GM19193 (cell line): ENCODE measurements at regions not wholly inside any gene's neighbourhood (a gene's known extent, or its start where the extent isn't known, plus 50 kb on each side); places are given as distances from the start of the nearest gene placed in this dataset.

ENCODE experiments used
- POLR2A ChIP-seq: IDR thresholded peaks from 4 replicates; pipeline ENCODE4 v1.6.1; 2011; ENCODE audit not compliant: insufficient read depth, insufficient read length; ENCODE audit errors: extremely low read depth

DNA sequence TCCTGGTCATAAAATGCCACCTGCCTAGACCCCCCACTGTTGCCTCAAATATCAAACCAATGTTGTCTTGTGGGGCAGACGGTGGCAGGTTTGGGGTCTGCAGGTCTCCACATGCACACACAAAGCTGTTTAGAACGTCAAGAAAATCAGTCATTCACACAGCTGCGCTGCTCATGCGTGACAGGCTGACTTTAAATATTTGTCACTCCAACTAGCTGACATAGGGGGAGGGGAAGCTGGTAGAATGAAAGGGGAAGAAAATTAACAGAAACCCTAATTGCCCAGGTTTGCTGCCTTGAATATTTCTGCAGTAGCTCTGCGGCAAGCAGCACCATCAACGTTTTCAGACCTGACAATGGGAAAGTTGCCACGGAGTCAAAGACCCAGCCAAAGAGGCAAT is 201.8 kb downstream of the ABHD5 start:
- TF ChIP-seq POLR2A, result no peak

GRCh38 chr3:43893727-43894126 is 203.0 kb downstream of the ABHD5 start:
- no peak for TF ChIP-seq POLR2A

DNA sequence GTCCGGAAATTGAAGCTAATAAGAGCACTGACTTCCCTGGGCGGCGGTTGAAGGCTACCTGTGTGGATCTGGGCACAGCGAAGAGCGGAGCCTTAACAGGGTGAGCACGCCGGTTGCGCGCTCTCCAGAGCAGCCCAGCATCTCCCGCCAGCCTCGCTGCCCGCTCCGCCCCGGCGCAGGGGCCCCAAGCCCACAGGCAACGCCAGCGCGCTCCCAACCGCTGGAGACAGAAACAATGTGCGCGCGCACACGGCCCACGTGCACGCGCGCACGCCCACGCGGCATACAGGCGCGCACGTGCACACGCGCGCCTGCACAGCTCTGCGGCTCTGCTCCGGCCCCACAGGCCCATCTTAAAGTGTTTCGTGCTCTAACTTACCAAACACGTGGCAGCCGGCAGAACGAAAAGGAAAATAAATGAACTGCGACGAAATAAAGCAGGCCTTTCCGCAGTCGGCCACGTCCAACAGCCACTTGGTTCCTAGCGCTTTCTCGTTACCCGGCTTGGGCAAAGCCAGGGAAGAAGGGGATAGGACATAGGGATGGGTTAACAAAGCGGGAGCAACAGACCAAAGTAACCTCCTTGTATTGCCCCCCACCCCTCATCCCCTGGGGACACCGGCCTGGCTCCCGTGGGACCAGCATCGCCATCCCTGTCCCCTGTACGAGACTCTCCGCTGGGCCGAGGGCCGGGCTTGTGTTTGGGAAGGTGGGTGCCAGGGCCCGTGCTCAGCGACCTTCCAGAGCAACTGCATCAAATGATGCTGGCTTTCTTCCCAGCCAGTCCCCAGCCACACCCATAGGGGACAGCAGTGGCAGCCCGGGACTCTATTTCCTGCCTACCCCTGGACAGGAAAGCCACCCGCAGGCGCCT is 203.7 kb downstream of the ABHD5 start:
- no peak for TF ChIP-seq POLR2A

- TF ChIP-seq POLR2A, result no peak
Measured at GRCh38 chr3:43895573-43895972, 204.8 kb downstream of the ABHD5 start.

DNA sequence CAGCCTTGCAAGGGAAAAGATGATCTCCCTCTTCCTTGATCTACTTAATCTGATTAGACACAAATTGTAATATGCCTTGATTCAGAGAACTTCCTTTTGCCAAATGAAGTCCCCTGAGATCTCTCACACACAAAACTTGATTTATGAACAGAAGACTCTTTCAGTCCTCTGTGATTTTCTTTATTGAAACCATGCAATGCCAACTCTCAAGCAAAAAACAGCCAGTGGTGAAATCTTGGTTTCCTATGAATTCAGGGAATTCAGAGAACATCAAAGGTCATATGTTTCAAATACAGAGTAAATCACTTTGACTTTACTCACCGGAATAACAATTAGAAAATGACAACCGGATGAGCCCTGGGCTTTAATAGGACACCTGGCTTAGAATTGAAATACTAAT is 211.7 kb downstream of the ABHD5 start:
- no peak for TF ChIP-seq POLR2A

DNA sequence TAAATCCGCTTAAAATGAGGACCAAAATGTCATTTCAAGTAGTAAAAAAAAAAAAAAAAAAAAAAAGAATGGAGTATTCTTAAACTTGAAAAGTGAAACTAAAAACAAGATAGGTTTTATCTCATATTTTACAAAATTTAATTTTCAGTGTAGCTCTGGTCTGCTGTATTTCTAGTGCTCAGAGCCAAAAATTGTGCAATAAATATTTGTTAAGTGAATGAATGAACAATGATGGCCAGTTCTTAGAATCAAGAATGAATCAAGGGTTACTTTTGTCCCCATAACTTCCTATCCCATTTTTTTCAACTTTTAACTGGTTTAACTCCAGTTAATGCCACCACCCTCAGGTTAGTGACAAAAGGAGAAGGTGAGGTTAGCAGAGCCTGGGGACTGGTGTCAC is 214.4 kb downstream of the ABHD5 start:
- no peak for TF ChIP-seq POLR2A

GRCh38 chr3:43906849-43907507 is 216.2 kb downstream of the ABHD5 start:
- TF ChIP-seq POLR2A, result no peak

- no peak for TF ChIP-seq POLR2A
Measured at GRCh38 chr3:43907508-43907858, 216.7 kb downstream of the ABHD5 start.

DNA sequence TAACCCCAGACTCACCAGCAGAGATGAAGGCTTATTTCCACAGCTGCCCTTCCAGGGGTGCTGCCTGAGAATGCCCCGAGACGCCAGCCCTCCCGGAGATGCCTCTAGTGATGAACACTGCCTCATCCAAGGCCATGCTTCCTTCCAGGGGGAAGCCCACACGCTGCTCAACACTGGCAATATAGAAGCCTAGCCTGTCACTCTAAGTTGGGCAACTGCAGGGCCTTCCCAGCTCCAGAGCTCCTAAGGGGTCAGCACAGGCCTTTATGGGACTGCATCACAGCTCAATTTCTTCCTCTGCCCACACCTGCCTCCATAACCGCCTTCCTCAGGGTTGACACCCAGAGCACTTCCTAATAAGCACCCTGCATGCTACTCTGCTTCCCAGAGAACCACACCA is 217.7 kb downstream of the ABHD5 start:
- TF ChIP-seq POLR2A, result no peak

DNA sequence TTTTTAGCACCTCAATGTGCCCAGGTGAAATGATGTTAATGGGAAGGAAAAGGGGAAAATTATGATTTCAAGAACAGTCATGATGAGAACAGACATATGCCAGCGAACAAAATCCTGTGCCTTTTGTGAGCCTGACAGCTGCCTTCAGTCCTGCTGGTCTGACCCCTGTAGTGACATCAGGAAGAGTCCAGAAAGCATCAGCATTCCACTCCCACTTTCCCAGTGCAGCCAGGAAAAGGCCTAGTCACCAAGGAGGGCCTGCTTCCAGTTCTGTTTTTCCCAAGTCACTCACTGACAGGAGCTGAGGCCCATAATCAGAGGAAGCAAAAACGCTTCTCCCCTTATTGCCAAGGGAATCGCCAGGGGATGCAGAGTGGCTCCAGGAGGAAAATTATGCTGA is 218.4 kb downstream of the ABHD5 start:
- TF ChIP-seq POLR2A, result no peak

GRCh38 chr3:43910750-43911149 is 220.0 kb downstream of the ABHD5 start:
- TF ChIP-seq POLR2A, result no peak

DNA sequence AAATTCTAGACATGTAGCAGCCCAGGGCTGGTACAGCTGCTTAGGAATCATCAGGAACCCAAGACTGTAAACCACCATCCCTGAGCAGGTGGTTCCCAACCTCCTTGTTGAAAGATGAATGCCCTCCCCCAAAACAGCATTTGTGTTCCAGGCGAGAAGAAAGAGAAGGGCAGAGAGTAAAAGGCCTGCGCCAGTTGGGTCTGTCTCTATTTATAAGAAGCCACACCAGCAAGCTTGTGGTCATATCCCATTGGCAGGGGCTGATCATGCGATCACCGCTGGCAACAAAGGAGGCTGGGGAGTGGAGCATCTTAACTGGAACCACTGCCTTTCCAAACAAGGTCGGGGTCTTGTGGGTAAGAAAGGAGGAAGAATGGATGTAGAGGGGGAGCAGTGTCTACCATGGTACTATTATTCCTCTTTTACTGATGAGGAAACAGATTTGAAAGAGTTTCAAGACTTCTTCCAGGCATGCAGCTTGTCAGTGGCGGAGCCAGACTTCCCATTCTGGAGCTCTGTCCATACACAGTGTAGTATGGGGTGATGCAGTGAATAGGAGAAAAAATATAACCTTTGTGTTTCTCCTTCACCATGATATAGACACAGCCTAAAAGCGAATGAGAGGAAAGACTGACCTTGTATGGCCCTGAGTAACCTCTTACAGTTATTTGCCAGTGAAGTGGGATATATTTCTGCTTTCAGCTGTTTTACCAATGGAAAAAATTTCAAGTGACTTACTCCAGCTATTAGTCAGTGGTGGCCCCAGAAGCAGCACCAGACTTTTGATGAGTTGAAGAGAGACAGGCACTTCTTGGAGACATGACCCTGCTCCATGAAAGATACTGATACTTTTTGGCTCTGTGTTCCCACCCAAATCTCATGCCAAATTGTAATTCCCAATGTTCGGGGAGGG is 222.6 kb downstream of the ABHD5 start:
- TF ChIP-seq POLR2A, result no peak

DNA sequence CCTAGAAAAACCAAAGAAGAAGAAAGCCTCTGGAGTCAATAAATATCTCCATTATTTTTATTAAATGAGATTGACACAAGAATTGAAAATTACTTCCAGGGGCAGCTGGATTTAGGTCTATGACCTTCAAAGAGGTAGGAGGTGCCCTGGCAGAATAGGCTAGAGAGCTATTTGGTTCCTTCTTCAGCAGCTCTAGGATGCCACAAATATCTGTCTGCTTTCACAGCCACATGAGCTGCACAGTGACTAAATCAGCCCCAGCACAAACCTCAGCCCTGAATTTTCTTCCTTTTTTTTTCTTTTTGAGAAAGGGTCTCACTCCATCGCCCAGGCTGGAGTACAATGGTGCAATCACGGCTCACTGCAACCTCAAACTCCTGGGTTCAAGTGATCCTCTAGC is 223.5 kb downstream of the ABHD5 start:
- TF ChIP-seq POLR2A, result no peak

GRCh38 chr3:43915546-43915945 is 224.8 kb downstream of the ABHD5 start:
- no peak for TF ChIP-seq POLR2A

DNA sequence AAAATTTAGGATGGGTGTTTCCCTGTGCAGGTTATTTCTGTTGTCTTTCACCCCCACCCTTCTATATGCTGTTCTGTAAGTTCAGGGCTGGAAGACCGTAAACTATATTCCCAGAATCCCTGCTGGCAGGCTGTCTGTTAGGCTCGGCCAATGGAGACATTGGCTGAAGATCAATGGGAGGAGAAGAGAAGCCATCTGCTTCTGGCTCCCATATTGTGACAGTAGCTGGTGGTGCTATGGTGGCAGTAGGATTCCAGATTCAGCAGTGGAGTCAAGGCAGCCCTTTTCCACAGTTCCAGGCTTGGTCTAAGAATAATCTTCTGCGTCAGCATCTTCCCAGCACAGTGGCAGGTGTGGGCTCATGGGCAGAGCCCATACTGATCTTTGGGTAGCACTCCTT is 226.6 kb downstream of the ABHD5 start:
- TF ChIP-seq POLR2A, result no peak

DNA sequence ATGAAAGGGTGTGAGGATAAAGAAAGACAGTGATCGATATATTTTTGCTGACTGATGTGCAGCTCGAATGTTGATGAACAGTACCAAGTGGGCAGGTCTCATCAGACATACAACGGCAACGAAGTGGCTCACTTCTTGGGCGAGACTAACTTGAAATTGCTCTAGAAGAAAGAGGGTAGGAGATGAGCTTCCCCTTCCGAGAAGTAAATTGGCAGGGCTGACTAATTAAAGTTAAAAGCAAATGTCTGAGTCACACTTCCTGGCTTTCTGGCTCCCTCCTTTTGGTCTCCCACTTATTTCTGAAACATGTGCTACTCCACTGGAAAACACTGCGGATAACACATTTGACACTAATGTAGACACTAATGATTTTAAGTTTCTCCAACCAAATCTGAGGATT is 228.3 kb downstream of the ABHD5 start:
- TF ChIP-seq POLR2A, result no peak

- TF ChIP-seq POLR2A, result no peak
Measured at GRCh38 chr3:43921056-43921648, 230.4 kb downstream of the ABHD5 start.
